ENCODE measurements at regions not wholly inside any gene's neighbourhood (a gene's known extent, or its start where the extent isn't known, plus 50 kb on each side); places are given as distances from the start of the nearest gene placed in this dataset.
"Not testable (repeated sequence)": the region's sequence is repeated elsewhere in the genome, so short reads cannot be mapped to it uniquely, and the experiment has no call there.

DNA sequence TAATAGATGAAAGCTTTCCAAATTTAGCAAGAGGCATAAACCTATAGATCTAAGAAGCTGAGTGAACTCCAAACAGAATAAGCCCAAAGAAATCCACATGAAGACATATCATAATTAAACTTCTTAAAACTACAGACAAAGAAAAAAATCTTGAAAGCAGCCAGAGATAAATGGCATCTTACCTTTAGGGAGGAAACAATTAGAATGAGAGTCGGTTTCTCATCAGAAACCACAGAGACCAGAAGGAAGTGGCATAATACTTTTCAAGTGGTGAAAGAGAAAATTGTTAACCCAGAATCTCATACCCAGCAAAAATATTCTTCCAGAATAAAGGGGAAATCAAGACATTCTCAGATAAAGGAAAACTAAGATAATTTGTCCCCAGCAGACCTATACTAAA, 98.9 kb upstream of the NANOS1 start:
- Histone ChIP-seq H3K27me3 (ENCODE audit: low read length) (0 out of 2 replicates have a peak, but pooled peaks cover 3% of the 10 kb centered on the region), H3K79me2 (ENCODE audit: insufficient read depth, low read length) (no peaks in the 10 kb centered on the region), H3K4me2 (ENCODE audit: low read depth, low read length, poor library complexity, severe bottlenecking) (no peak overlapping the region), H4K20me1 (ENCODE audit: low read depth, low read length) (no peaks in the 10 kb centered on the region), H3K4me3 (ENCODE audit: insufficient read depth, low read length, poor library complexity, severe bottlenecking) (no peak overlapping the region), H3K27ac (ENCODE audit: low read depth, low read length) (no peak overlapping the region), H3K9me2 (replicated peaks; ENCODE audit: insufficient read depth, low read length) (no peaks in the 10 kb centered on the region), H3F3A (ENCODE audit: insufficient read depth) (no peaks in the 10 kb centered on the region), H3K9ac (ENCODE audit: low read length) (no peak overlapping the region), H2AFZ (ENCODE audit: low read depth, low read length, severe bottlenecking) (no peak overlapping the region), H3K36me3 (ENCODE audit: low read length) (no peaks in the 10 kb centered on the region), H3K9me3 (ENCODE audit: insufficient read depth, low read length) (no peaks in the 10 kb centered on the region)
- TF ChIP-seq EZH2phosphoT487 (conservative IDR thresholded peaks at IDR 0.05; ENCODE audit: low read length): no peak
- TF ChIP-seq, protein P1, sequence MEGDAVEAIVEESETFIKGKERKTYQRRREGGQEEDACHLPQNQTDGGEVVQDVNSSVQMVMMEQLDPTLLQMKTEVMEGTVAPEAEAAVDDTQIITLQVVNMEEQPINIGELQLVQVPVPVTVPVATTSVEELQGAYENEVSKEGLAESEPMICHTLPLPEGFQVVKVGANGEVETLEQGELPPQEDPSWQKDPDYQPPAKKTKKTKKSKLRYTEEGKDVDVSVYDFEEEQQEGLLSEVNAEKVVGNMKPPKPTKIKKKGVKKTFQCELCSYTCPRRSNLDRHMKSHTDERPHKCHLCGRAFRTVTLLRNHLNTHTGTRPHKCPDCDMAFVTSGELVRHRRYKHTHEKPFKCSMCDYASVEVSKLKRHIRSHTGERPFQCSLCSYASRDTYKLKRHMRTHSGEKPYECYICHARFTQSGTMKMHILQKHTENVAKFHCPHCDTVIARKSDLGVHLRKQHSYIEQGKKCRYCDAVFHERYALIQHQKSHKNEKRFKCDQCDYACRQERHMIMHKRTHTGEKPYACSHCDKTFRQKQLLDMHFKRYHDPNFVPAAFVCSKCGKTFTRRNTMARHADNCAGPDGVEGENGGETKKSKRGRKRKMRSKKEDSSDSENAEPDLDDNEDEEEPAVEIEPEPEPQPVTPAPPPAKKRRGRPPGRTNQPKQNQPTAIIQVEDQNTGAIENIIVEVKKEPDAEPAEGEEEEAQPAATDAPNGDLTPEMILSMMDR (IDR thresholded peaks at IDR 0.05; ENCODE audit: insufficient read depth, low read length, poor library complexity, severe bottlenecking): no peak

DNA sequence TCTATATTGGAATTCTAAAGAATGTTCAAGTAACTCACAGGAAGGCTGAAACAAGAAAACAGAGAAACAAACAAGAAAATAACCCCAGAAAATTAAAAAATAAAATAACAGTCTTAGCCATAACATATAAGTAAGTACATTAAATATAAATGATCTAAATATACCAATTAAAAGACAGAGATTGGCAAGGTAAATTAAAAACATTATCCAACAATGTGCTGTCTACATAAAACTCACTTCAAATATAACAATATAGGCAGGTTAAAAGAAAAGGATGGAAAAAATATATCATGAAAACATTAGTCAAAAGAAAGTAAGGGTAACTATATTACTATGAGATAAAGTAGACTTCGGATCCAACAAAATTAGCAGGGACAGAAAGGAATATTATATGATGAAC, 98.1 kb upstream of the NANOS1 start:
- TF ChIP-seq EZH2phosphoT487 (conservative IDR thresholded peaks at IDR 0.05; ENCODE audit: low read length): no peak
- Histone ChIP-seq H3K36me3 (ENCODE audit: low read length) (no peaks in the 10 kb centered on the region), H3K27me3 (ENCODE audit: low read length) (0 out of 2 replicates have a peak, but pooled peaks cover 3% of the 10 kb centered on the region), H3K9me2 (replicated peaks; ENCODE audit: insufficient read depth, low read length) (no peaks in the 10 kb centered on the region), H3K9me3 (ENCODE audit: insufficient read depth, low read length) (no peaks in the 10 kb centered on the region), H3K9ac (ENCODE audit: low read length) (no peak overlapping the region), H3K4me2 (ENCODE audit: low read depth, low read length, poor library complexity, severe bottlenecking) (no peak overlapping the region), H3K27ac (ENCODE audit: low read depth, low read length) (no peak overlapping the region), H3K4me3 (ENCODE audit: insufficient read depth, low read length, poor library complexity, severe bottlenecking) (no peak overlapping the region), H3K79me2 (ENCODE audit: insufficient read depth, low read length) (no peaks in the 10 kb centered on the region), H3F3A (ENCODE audit: insufficient read depth) (no peaks in the 10 kb centered on the region), H2AFZ (ENCODE audit: low read depth, low read length, severe bottlenecking) (no peak overlapping the region), H4K20me1 (ENCODE audit: low read depth, low read length) (no peaks in the 10 kb centered on the region)

DNA sequence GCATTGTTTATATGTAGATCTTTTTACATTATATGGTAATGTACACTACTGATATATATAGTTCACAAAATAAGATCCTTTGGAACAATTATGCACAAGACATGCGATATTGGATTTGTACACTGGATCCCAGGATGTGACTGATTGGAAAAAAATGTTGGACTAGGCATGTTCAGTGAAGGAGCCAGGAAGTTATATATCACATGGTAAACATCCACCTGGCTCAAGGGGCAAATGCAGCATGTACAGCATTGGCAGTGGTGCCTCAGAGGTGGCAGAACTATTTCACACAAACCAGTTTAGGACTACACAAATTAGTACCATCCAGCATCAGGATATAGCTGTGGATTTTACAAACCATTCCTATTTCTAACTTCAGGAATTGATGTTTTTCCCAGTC, 97.4 kb upstream of the NANOS1 start:
- H3K4me3 ChIP-seq (ENCODE audit: insufficient read depth, low read length, poor library complexity, severe bottlenecking); H3K9me3 ChIP-seq (ENCODE audit: insufficient read depth, low read length); H3K4me2 ChIP-seq (ENCODE audit: low read depth, low read length, poor library complexity, severe bottlenecking); H3K27me3 ChIP-seq (ENCODE audit: low read length); H3K9me2 ChIP-seq (replicated peaks; ENCODE audit: insufficient read depth, low read length); H2AFZ ChIP-seq (ENCODE audit: low read depth, low read length, severe bottlenecking); H3K27ac ChIP-seq (ENCODE audit: low read depth, low read length); H4K20me1 ChIP-seq (ENCODE audit: low read depth, low read length); H3K79me2 ChIP-seq (ENCODE audit: insufficient read depth, low read length); H3F3A ChIP-seq (ENCODE audit: insufficient read depth); H3K9ac ChIP-seq (ENCODE audit: low read length); H3K36me3 ChIP-seq (ENCODE audit: low read length): not testable (repeated sequence)

DNA sequence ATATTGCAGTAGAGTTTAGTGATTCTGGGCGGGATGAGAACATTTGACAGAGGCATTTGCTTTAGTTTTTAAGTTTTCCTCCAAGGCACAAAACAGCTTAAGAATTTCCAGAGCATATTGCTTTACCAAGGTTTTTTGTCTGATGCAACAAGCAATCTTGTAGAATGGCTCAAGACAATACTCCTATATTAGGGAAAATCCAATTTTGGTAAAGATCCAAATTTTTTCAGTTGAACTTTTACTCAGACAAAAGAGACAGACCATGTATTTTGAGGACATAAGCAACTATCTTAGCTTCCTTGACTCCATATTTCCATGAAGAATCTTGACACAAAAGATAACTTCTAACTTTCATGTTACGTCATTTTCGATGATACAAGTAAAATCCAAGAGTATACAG, 92.3 kb upstream of the NANOS1 start:
- Histone ChIP-seq H3K27me3 (ENCODE audit: low read length) (no peaks in the 10 kb centered on the region), H3K4me3 (ENCODE audit: insufficient read depth, low read length, poor library complexity, severe bottlenecking) (no peak overlapping the region), H3K9me2 (replicated peaks; ENCODE audit: insufficient read depth, low read length) (no peaks in the 10 kb centered on the region), H3K27ac (ENCODE audit: low read depth, low read length) (no peak overlapping the region), H3K79me2 (ENCODE audit: insufficient read depth, low read length) (no peaks in the 10 kb centered on the region), H3K9me3 (ENCODE audit: insufficient read depth, low read length) (no peaks in the 10 kb centered on the region), H2AFZ (ENCODE audit: low read depth, low read length, severe bottlenecking) (no peak overlapping the region), H4K20me1 (ENCODE audit: low read depth, low read length) (no peaks in the 10 kb centered on the region), H3F3A (ENCODE audit: insufficient read depth) (no peaks in the 10 kb centered on the region), H3K36me3 (ENCODE audit: low read length) (no peaks in the 10 kb centered on the region), H3K9ac (ENCODE audit: low read length) (no peak overlapping the region), H3K4me2 (ENCODE audit: low read depth, low read length, poor library complexity, severe bottlenecking) (no peak overlapping the region)
- TF ChIP-seq, protein P1 (IDR thresholded peaks at IDR 0.05; ENCODE audit: insufficient read depth, low read length, poor library complexity, severe bottlenecking): no peak

Data from SU-DHL-6 (cell line).